Prostate gland (tissue), 2 donors: ENCODE measurements at regions not wholly inside any gene's neighbourhood (a gene's known extent, or its start where the extent isn't known, plus 50 kb on each side); places are given as distances from the start of the nearest gene placed in this dataset.

Source experiments
- CTCF ChIP-seq, 4 experiments: fragments of 200-600 bp in 2 of 4; fragments of 450-650 bp in 2 of 4; sonication (generic) in 2 of 4; IDR thresholded peaks; 1 replicate in 3 of 4; 2 replicates in 1 of 4; pipeline ENCODE4 v1.5.1; 2016 to 2019; ENCODE audit warnings: antibody characterized with exemption in 4 of 4, mild to moderate bottlenecking in 2 of 4, moderate library complexity in 2 of 4
- POLR2AphosphoS5 ChIP-seq: sonication (generic); formaldehyde crosslinking; IDR thresholded peaks from one replicate; pipeline ENCODE4 v1.6.1; 2017; ENCODE audit warnings: antibody characterized with exemption

GRCh38 chr11:87909178-87909577 is 266.1 kb downstream of the RAB38 start:
- TF ChIP-seq CTCF (IDR thresholded peaks at IDR 0.05) (no peak), POLR2AphosphoS5 (no peak)
